Activated CD4-positive, alpha-beta T cell treated with anti-CD3 and anti-CD28 coated beads for 36 hours (primary cell): ENCODE measurements at regions not wholly inside any gene's neighbourhood (a gene's known extent, or its start where the extent isn't known, plus 50 kb on each side); places are given as distances from the start of the nearest gene placed in this dataset.

Source experiments
- ATAC-seq: fragments of 200-7000 bp; cut with Tn5 transposase; one replicate; pipeline ENCODE4 v1.10.0; 2021; ENCODE audit warnings: mild to moderate bottlenecking, moderate library complexity
- CTCF ChIA-PET: fragments of 350-600 bp; sonication (Branson Sonifier 250); formaldehyde crosslinking; loops from one replicate; lab custom pipeline; 2021; ENCODE audit warnings: antibody characterized with exemption; lab: Charles Lee
- POLR2A ChIA-PET: fragments of 350-600 bp; sonication (Branson Sonifier 250); formaldehyde crosslinking; loops from one replicate; lab custom pipeline; 2021; ENCODE audit warnings: antibody characterized with exemption, inconsistent platforms; lab: Charles Lee
- DNase-seq: peaks from one replicate; pipeline ENCODE4 v3.0.0-alpha.2; 2020
- H3K27ac Mint-ChIP-seq: one replicate; pipeline ENCODE4 v1.8.0; 2021; ENCODE audit warnings: mixed read lengths
- H3K27me3 Mint-ChIP-seq: one replicate; pipeline ENCODE4 v1.8.0; 2021; ENCODE audit warnings: mixed read lengths
- H3K36me3 Mint-ChIP-seq: one replicate; pipeline ENCODE4 v1.8.0; 2021; ENCODE audit warnings: low read depth, mixed read lengths
- H3K4me1 Mint-ChIP-seq: one replicate; pipeline ENCODE4 v1.8.0; 2021; ENCODE audit warnings: mixed read lengths
- H3K4me3 Mint-ChIP-seq: one replicate; pipeline ENCODE4 v1.8.0; 2021; ENCODE audit warnings: mild to moderate bottlenecking, moderate library complexity, mixed read lengths
- H3K9me3 Mint-ChIP-seq: one replicate; pipeline ENCODE4 v1.8.0; 2021; ENCODE audit warnings: low read depth, mixed read lengths
- intact Hi-C, 2 experiments: fragments of 100-400 bp; cut with DNase I in 1 of 2; cut with micrococcal nuclease in 1 of 2; formaldehyde crosslinking; loops; one replicate each; pipeline versions ENCODE4 v1.14.2 to v1.15.1; 2022 to 2024; cut with DNase I, micrococcal nuclease

- Mint-ChIP-seq H3K27ac (peak overlapping the region; percentile 43), H3K4me3 (no peak overlapping the region), H3K27me3 (peaks cover 3% of the 10 kb centered on the region), H3K36me3 (peaks cover 11% of the 10 kb centered on the region), H3K4me1 (peaks cover 33% of the 10 kb centered on the region), H3K9me3 (peaks cover 20% of the 10 kb centered on the region)
- intact Hi-C loops = loop anchor here in 1 of 2 experiments (2.0 kb wide), 1 partner anchor 70 kb away; no protein-coding TSS in a partner anchor
- ATAC-seq (no peak), DNase-seq (no peak)
- ChIA-PET POLR2A (no interaction called here), CTCF (no interaction called here)
These were observed 50.3 kb upstream of the CBFA2T3 start for GRCh38 chr16:89027281-89027680.

- Mint-ChIP-seq H3K36me3 (peaks cover 5% of the 10 kb centered on the region), H3K4me3 (peak overlapping the region; percentile 39), H3K4me1 (peaks cover 51% of the 10 kb centered on the region), H3K9me3 (peaks cover 7% of the 10 kb centered on the region), H3K27me3 (peaks cover 3% of the 10 kb centered on the region), H3K27ac (peak overlapping the region; percentile 87)
- ChIA-PET CTCF (interaction anchor here (1.2 kb wide), 1 partner anchor 65 kb away, joined by 3 read pairs; no protein-coding TSS in a partner anchor), POLR2A (no interaction called here)
- DNase-seq = peak; percentile 76
- intact Hi-C loops = loop anchor here (1.0 to 5.0 kb wide), 2 partner anchors 12 to 40 kb away; no protein-coding TSS in a partner anchor
- ATAC-seq = peak; percentile 94
These were observed 55.0 kb upstream of the CBFA2T3 start for GRCh38 chr16:89031715-89032659.

- Mint-ChIP-seq H3K27ac (no peak overlapping the region), H3K9me3 (peaks cover 2% of the 10 kb centered on the region), H3K27me3 (peaks cover 3% of the 10 kb centered on the region), H3K4me3 (no peak overlapping the region), H3K36me3 (no peaks in the 10 kb centered on the region), H3K4me1 (peaks cover 45% of the 10 kb centered on the region)
- CTCF ChIA-PET = interaction anchor here (0.7 to 1.2 kb wide), 2 partner anchors 60 to 64 kb away, joined by 3 read pairs; partner anchors contain the start of gene ACSF3
- intact Hi-C loops = loop anchor here in 1 of 2 experiments (5.0 kb wide), 1 partner anchor 41 kb away; no protein-coding TSS in a partner anchor
- POLR2A ChIA-PET = no interaction called here
- ATAC-seq (no peak), DNase-seq (no peak)
These were observed 56.3 kb upstream of the CBFA2T3 start for GRCh38 chr16:89033304-89033703.

GRCh38 chr16:89033796-89034572 lies 57.0 kb upstream of the CBFA2T3 start:
- intact Hi-C loops = loop anchor here in 1 of 2 experiments (5.0 kb wide), 1 partner anchor 42 kb away; no protein-coding TSS in a partner anchor
- CTCF ChIA-PET = no interaction called here
- ATAC-seq = no peak
- Mint-ChIP-seq H3K4me3 (no peak overlapping the region), H3K36me3 (no peaks in the 10 kb centered on the region), H3K9me3 (peaks cover 2% of the 10 kb centered on the region), H3K4me1 (peaks cover 45% of the 10 kb centered on the region), H3K27ac (no peak overlapping the region), H3K27me3 (peaks cover 3% of the 10 kb centered on the region)
- DNase-seq = no peak
- POLR2A ChIA-PET = no interaction called here

DNA sequence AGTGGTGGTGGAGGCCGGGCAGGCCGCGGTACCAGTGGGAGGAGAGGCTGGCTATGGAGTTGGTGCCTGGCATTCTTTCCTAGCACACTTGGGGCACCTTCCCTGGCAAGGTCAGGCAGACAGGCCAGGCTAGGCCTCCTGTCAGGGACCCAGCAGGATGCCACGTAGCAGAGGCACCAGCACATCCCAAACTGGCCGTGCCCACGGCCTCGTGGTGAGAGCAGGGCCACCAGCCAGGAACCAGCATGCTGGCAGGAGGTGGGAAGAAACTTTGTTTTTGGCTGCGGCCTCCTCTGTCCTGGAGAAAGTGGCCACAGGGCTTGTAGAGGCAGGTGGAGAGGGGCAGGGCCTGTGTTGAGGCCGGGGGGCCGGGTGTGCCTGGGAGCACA lies 57.6 kb upstream of the CBFA2T3 start:
- ChIA-PET CTCF (no interaction called here), POLR2A (no interaction called here)
- Mint-ChIP-seq H3K27me3 (peaks cover 3% of the 10 kb centered on the region), H3K4me1 (peaks cover 45% of the 10 kb centered on the region), H3K27ac (no peak overlapping the region), H3K4me3 (no peak overlapping the region), H3K9me3 (peaks cover 2% of the 10 kb centered on the region), H3K36me3 (no peaks in the 10 kb centered on the region)
- DNase-seq = no peak
- ATAC-seq = no peak
- intact Hi-C loops = loop anchor here in 1 of 2 experiments (5.0 kb wide), 1 partner anchor 42 kb away; no protein-coding TSS in a partner anchor

DNA sequence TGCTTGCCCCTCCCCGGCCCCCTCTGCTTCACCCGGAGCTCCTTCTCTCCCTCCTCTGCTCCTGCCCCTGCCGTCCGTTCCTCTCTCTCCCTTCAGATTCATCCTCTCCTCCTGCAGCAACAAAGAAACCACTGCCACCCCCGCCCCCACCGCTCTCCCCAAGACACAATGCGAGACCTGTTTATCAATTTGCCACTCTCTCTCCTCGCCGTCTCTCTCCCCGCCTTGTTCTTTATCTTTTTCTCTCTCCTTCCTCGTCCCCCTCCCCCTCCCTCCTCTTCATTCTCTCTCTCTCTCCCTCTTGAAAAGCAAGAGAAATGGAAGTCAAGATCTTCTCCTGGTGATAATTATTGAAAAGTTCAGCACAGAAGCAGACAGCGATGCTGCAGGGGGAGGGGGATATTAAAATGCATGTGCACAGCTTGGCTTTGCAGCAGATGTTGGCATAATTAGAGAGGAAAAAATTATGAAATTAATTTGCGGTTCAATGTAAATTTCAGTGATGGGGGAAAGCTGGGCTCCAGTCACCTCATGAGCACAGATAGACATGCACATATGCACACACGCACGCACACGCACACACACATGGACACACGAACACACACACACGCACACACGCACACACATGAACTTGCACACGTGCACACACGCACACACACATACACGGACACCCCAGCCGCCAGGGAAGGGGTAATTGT lies 58.1 kb upstream of the CBFA2T3 start:
- Mint-ChIP-seq H3K4me1 (peaks cover 45% of the 10 kb centered on the region), H3K27ac (no peak overlapping the region), H3K4me3 (no peak overlapping the region), H3K9me3 (peaks cover 2% of the 10 kb centered on the region), H3K27me3 (peaks cover 3% of the 10 kb centered on the region), H3K36me3 (no peaks in the 10 kb centered on the region)
- CTCF ChIA-PET = no interaction called here
- DNase-seq (peak; percentile 44), ATAC-seq (no peak)
- POLR2A ChIA-PET = no interaction called here
- intact Hi-C loops = loop anchor here in 1 of 2 experiments (5.0 kb wide), 1 partner anchor 43 kb away; no protein-coding TSS in a partner anchor

DNA sequence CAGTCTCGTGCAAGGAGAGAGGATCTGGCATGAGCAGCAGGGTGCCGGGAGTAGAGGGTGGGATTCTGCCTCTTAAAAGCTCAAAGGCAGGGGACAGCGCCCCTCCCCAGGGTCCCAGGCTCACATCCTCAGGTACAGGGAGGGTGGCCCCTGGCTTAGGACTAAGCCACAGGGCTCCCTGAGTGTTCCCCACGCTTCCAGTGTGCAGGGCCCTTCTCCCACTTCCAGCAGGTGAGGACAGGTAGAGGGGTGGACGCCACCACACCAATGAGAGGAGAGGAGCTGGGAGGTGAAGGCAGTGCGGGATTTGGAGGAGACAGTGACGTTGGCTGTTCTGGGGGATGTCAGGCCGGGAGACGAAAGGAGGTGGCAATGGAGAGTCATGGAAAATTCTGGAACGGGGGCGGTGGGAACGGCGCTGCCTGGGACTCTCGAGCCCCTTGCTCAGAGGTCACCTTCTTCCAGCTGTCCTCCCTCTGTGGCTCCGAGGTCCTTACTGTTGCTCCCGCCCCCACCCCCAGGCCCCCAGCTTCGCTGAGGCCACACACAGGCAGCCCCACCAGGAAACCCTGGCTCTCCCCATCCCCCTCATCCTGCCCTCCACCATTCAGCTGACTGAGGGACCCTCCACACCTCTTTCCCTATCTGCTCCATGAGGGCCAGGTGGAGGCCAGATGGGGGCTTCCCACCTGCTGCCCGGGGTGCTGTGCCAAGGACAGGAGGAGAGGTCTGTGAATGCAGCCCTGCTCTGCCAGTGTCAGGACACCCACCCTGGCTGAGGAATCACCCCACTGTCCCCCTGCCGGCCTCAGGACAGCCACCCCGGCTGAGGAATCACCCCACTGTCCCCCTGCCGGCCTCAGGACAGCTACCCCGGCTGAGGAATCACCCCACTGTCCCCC lies 57.7 kb upstream of the ACSF3 start:
- H3K36me3 Mint-ChIP-seq = no peaks in the 10 kb centered on the region
- POLR2A ChIA-PET = no interaction called here
- no peak overlapping the region for H3K4me3 Mint-ChIP-seq
- intact Hi-C loops = no loop called here
- DNase-seq (no peak), ATAC-seq (no peak)
- no peak overlapping the region for H3K27ac Mint-ChIP-seq
- CTCF ChIA-PET = interaction anchor here (1.7 kb wide), 1 partner anchor 10 kb away, joined by 5 read pairs; no protein-coding TSS in a partner anchor
- H3K4me1 Mint-ChIP-seq = peaks cover 43% of the 10 kb centered on the region
- no peaks in the 10 kb centered on the region for H3K9me3 Mint-ChIP-seq
- peaks cover 3% of the 10 kb centered on the region for H3K27me3 Mint-ChIP-seq

- DNase-seq (no peak), ATAC-seq (no peak)
- H3K4me1 Mint-ChIP-seq = peaks cover 38% of the 10 kb centered on the region
- no peak overlapping the region for H3K4me3 Mint-ChIP-seq
- CTCF ChIA-PET = interaction anchor here (1.7 kb wide), 1 partner anchor 11 kb away, joined by 5 read pairs; no protein-coding TSS in a partner anchor
- no peak overlapping the region for H3K27ac Mint-ChIP-seq
- H3K27me3 Mint-ChIP-seq = peaks cover 3% of the 10 kb centered on the region
- H3K9me3 Mint-ChIP-seq = no peaks in the 10 kb centered on the region
- intact Hi-C loops = no loop called here
- H3K36me3 Mint-ChIP-seq = no peaks in the 10 kb centered on the region
- POLR2A ChIA-PET = no interaction called here
These were observed 56.9 kb upstream of the ACSF3 start for GRCh38 chr16:89036776-89037175.

GRCh38 chr16:89037261-89038152 lies 56.1 kb upstream of the ACSF3 start:
- ChIA-PET POLR2A (no interaction called here), CTCF (interaction anchor here (1.7 kb wide), 1 partner anchor 12 kb away, joined by 5 read pairs; no protein-coding TSS in a partner anchor)
- Mint-ChIP-seq H3K4me3 (no peak overlapping the region), H3K36me3 (no peaks in the 10 kb centered on the region), H3K9me3 (no peaks in the 10 kb centered on the region), H3K27ac (no peak overlapping the region), H3K27me3 (peaks cover 2% of the 10 kb centered on the region), H3K4me1 (peaks cover 31% of the 10 kb centered on the region)
- intact Hi-C loops = no loop called here
- ATAC-seq (peak; percentile 71), DNase-seq (peak; percentile 71)
